AG08396 (cell line): ENCODE measurements at regions not wholly inside any gene's neighbourhood (a gene's known extent, or its start where the extent isn't known, plus 50 kb on each side); places are given as distances from the start of the nearest gene placed in this dataset.

ENCODE experiments used
- DNase-seq: peaks from one replicate; pipeline ENCODE4 v3.0.0; 2012; ENCODE audit warnings: low spot score, mixed read lengths

DNA sequence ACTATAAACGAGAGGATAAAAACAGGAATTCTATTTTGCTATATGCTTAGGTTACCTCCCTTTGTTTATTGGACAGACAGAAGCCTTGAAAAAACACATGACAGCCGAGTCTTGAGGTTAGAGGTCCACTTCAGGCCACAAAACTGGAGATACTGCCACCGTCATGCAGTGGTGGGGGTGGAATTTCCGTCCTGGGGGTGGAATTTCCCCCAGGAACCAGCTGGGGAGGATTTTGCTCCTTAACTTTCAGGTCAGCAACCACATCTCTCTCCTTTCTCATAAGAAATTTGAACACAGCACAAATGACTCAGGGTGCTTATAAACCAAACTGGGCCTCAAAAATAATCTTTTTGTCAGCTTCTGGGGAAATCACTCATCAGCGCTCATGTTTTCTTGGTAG is 545.8 kb upstream of the ADAMTS9 start:
- no peak for DNase-seq

DNA sequence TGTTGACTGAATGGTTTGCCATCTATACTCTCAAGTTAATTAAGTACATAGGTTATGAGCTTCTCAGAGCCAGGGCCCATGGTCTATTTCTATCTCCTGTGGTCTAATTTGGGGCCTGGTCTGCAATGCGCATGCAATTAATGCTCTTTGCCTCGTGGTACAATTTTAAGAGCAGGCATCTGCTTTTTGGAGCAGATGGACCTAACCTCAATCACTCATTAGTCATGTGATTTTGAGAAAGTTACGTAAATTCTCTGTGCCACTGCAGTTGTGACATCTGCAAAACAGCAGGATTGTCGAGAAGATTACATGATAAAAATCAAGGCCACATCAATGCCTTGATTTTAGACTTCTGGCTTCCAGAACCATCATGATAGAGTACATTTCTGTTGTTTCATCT is 543.7 kb upstream of the ADAMTS9 start:
- no peak for DNase-seq

DNA sequence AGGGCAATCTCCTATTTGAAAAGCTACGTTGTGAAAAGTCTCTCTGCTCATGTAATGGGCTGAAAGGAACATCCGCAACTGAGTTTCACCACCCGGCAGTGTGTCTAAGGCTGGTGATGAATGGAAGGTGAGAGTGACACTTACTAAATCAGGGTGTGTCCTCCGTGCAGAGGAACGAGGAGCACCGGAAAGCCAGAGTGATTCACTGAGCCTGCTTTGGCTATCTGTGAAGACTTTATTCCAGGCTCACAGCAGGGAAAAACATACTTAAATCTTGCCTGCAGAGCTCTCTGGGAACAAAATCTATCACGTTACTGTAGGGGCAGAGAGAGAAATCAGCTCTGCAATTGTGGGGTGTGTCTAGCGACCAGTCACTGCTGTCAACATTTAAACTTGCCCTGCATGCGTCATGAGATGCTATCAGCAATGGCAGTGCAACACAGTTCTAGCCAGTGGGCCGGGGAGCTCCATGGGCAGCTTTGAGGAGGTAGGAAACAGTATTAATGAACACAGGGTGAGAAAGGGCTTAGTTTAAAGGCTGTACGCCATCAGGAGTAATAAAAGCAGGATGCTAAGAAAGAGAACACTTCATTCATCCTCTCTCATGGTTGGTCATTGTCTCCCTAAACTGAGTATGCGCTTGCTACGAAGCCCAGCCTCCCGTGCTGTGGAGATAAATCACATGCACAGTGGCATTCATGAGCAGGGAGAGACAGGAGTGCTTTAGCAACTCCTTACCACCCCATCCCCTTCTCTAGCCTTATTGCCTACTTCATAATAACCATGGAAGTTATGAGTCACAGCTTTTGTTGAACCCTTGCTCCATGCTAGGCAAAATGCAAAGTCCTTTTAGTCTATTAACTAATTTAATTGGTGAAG is 542.7 kb upstream of the ADAMTS9 start:
- no peak for DNase-seq

DNA sequence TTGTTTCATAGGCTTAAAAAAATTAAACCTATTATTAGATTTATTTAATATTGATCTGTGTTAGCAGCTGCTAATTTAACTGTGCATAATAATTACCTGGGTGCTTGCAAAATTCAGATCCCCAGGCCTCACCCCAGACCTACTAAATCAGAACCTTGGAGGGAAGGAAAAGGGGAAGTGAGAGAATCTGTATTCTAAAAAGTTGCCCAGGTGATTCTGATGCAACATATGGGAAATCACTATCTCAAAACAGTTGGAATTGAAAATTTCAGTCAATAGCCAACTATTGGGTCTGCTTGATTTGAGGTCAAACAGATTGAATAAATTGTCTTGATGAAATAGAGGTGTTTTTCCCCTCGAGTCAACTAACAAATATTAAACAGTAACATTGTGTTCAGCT is 538.5 kb upstream of the ADAMTS9 start:
- DNase-seq: no peak

DNA sequence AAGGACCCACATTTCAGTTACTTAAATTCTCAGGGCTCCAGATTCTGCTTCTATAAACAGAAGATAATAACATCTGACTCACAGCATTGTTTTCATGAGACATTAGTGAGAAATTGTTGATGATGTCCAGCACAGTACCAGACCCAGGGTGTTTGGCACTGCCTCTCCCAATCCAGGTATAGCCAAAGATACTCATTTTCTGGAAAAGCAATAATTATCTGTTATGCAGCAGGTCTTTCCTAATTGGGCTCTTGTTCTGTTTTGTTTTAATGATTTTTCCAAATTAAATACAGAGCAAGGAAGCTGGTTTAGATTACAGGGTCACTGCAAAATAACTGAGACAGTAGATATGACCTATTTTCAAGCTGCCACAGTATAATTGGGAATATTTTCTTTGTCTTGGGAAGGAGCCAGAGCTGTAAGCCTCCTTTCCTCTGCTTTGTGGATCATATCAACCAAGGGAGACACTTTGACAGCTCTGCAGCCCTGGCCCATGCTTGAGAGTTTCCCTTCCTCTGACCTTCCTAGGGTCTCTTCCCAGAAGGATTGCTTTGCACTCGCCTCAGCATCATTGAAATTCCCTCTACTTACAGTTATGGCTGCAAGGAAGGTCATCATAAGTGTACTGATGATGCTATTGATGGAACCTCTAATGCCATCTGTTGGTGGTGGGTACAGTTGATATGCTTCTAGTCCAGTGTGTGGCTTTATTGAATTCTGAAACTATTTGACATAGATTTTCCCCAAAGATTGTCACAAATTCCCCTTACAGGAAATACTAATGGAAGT is 522.4 kb upstream of the ADAMTS9 start:
- DNase-seq: no peak

DNA sequence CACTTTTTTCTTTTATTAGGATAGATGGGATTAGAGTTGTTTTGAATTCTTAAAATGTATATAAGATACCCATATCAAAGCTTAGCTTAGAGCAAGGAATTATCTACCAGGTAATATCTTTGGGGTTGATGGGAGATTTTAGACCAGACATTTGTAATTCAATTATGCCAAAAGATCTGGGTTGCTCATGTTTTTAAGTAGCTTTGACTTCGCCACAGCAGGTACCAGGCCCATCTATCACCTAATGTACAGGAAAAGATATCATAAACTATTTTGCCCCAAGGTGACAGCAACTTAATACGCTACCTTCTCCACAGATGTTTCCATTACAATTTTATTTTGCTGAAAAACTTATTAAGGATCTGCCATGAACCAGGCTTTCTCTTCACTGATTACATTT is 514.6 kb upstream of the ADAMTS9 start:
- no peak for DNase-seq

DNA sequence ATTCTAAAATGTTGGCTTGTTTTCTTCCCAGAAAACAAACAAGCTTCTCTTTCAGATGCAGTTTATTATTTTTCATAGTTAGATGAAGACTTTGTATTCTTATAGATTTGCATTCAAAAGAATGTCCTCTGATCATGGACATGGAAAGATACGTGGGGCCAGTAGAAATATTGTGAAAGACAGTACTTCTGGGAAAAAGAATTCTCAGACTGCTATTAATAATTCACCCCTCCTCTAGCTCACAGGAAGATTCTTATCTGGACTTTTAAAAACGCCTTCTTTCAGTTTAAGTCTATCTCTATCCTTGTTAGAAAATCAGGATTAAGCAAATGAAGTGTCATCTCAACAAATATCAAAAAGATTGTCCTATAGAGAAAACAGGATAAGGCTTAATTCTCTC is 514.1 kb upstream of the ADAMTS9 start:
- DNase-seq: no peak

DNA sequence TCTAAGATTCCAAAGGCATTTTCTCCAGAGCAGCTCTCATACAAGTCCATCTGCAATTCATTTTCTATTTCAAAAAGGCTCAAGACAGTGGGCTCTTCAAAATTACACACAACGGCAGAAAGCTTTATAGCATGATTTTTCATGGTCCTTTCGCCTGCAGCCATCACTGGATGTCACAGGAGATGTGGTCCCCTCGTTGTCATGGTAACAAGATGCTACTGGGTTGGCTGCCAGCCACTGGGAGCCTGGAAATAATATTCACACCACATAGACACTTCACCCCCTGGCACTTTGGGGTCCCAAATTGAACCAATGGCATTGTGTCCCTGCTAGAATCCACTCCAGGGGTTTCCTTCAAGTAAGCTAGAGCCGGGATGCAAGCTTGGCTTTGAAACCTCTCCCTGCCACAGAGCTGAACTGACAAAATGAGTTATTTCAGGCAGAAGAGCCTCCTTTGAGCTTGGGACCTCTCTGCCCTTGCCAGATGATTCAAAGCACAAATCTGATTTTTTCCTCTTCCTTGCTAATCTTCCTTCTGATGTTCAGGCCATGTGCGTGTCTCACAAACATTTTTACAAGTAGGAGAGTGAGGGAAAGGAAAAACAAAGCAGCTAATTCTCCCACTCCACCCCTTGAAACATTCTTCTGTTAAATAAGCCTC is 512.6 kb upstream of the ADAMTS9 start:
- DNase-seq: no peak

DNA sequence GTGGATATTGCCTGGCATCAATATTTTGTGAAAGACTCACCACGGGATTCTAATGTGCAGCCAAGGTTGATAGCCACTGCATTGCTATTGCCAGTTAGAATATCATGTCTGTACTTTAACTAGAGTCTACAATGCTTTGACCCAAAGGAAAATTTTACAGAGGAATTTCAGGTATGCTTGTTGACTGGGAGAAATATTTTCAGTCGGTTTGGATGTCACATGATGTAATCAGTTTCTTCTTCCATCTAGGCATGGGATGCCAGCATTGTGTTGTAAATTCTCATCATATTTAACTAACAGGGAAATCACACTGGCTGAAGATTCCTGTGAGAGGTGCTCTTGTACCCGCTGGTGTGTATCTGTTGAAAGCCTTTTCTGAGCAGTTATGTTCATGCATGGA is 508.9 kb upstream of the ADAMTS9 start:
- DNase-seq: no peak

DNA sequence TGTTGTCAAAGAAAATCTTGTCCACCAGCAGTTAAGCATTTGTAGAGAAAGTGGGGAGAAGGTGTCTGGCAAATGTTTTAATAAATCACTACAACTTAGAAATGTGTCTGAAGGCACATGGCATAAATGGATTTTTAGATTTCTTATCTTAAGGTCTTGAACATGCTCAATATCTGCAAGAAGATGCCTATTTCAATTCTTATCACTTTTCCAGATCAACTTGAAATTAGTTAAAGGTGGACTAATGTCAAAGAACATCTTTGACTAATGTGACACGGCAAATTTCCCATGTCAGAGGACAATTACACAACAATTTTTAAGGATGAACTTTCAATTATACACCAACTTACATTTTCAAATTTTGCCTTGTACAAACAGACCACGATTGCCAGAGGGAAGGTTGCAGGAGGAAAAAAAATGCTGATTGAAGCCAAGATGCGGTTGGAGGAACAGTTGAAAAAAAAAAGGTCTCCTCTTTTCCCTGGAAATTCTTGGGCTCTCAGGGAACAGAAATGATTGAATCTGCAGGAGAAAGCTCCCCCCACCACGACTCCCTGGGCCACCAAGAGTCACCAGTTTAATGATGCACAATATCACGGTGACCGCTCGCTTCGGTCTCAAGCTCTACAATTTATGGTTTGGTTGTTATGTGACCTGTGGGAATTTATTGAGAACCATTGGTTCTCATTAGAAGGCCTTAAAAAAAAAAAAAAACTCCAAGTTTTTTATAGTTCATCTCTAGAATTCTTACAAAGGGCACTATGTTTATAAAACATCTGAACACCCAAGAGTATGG is 507.6 kb upstream of the ADAMTS9 start:
- DNase-seq: no peak

DNA sequence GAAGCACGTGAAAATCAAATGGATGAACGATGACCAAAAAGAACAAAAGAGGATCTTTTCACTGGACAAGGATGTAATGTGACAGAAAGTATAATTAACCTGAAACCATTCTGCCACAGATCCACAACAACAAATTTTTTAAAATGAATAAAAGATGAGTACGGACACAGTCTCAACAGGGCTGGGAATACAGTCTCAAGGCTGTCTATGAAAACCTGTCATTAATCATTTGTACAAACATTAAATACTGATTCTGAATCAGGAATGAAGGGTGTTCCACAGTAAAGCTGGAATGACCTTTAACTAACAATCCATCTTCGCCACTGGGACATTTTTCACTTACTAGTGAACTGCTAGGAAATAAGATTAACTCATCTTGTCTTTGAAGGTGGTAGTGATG is 506.9 kb upstream of the ADAMTS9 start:
- no peak for DNase-seq

DNA sequence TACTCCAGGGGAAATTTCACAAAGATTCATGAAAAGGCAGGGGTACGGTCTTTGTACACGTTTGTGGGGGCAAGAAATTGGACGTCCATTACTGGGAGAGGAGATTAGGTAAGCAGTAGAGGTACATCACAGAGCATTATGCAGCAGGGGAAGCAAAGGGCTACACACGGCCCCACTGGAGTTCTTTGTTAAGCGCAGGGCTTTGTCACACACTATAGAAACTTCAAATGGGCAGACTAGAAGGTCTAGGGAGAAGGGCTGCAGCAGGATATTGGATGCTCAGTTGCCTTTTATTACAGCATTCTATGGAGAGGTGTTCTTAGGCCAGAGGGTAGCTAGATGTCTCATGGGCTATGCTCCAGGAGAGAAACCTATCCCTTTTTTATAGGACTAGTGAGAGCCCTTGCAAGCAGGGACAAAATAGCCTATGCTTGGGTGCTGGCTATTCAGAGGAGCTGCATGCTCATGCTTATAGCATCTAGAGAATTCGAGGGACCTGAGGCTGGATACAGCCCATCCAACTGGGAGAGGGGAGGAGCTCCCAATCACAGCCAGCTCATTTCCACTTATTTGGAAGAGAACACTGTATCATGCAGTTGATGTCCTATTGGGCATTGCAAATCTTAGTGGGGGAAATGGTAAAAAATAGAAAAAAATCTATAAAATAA is 506.4 kb upstream of the ADAMTS9 start:
- DNase-seq: no peak

DNA sequence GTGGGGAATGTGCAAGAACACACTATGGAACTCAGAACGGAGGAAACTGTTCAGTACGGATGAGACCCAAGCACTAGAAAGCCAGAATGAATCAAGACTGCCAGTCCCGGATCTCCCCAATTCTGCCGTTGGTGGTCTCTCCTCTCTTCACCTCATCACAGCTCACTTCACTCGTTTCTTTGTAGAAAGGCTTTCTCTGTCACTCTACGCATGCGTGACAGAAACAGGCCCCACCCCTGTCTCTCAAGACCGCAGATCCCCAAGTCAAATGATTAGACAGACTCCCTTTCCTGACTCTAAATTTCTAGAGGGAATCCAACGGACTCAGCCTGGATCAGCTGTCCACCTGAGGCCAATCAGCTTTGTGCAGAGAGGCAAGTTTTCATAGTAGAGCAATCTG is 505.7 kb upstream of the ADAMTS9 start:
- DNase-seq: no peak

DNA sequence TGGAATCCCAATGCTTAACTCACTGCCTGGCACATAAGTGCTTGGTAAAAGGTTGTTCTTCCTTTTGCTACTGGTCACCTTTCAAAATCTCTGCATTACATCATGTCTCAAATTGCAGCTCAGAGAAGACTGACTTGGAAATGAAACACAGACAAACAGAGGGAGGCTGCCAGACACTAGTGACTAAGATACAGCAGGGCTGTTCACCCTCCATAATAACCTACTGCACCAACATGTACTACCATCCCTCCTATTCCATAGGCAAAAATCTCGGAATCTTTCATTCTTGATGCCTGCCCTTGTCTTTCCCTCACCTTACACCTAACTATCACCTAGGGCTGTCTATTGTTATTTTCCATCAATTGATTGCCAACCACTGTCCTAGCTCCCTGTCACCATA is 502.3 kb upstream of the ADAMTS9 start:
- no peak for DNase-seq

DNA sequence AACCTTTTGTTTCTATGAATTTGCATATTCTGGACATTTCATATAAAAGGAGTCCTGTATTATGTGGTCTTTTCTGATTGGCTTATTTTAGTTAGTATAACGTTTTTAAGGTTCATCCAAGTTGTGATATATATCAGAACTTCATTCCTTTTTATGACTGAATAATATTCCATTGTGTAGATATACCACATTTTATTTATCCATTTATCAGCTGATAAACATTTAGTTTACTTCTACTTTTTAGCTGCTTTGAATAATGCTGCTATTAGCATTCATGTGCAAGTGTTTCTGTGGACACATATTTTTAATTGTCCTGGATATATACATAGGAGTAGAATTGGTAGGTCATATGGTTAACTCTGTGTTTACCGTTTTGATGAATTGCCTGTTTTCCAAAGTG is 498.5 kb upstream of the ADAMTS9 start:
- DNase-seq: no peak

DNA sequence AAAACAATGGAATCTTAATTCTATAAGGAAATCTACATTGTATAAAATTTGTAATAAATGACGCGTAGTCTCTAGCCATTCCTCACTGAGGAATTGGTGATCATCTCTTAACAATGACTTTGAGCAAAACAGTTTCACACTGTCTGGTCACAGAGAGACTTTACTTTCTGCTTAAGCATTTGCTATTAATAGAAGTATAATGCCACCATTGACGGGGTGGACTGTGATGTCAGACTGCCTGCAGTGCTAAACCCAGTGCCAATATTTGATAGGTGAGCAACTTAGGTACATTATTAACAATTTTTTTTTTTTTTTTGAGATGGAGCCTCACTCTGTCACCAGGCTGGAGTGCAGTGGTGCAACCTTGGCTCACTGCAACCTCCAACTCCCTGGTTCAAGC is 494.9 kb upstream of the ADAMTS9 start:
- no peak for DNase-seq

DNA sequence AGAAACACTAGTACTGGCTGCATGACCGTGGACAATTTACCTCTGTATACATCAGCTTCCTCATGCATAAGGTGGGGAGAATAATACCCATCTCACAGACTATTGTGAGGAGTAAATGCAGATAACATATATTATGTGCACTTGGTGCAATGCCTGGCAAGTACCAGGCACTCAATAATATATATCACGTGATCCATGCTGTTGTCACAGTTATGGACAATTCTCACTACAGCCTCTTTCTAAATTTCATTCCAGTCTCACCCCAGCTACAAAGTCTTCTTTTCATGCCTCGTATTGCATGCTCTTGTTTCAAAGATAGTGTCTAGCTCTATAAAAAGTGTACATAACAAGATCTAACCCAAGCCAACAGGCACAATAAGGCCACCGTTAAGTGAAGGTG is 494.3 kb upstream of the ADAMTS9 start:
- DNase-seq: no peak

DNA sequence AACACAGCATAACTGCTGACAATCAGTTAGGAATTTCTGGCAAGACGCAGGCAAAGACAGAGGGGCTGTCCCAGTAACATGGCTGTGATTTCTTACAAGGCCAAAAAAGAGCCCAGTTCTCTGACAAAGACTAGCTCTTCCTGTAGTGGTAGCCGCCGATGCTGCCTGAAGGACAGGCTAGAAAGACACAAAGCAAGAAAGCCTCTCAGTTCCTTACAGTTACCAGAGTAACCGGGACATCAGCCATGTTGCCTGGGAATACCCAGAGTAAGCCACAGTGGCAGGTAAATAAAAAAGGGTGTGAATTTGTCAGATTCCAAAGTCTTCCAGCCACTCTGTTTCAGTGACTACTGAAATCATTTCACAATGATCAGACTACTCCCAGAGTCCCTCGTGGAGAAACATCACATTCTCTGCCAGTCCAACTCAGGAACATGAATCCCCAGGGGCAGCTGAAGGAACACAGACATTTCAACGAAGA is 493.6 kb upstream of the ADAMTS9 start:
- DNase-seq: no peak

DNA sequence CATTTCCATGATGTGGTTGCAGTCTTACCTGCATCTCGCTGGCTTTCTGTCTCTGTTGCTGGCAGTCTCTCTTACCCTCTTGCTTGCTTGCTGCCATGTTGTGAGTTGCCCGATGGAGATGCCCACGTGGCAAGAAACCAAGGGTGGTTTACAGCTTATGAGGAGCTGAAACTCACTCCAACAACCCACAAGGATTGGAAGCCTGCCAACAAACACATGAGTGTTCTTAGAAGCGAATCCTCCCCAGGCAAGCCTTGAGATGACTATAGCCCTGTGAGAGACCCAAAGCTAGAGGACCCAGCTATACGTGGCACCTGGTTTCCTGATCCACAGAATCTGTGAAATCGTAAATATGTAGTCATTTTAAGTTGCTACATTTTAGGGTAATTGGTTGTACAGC is 490.9 kb upstream of the ADAMTS9 start:
- DNase-seq: no peak

DNA sequence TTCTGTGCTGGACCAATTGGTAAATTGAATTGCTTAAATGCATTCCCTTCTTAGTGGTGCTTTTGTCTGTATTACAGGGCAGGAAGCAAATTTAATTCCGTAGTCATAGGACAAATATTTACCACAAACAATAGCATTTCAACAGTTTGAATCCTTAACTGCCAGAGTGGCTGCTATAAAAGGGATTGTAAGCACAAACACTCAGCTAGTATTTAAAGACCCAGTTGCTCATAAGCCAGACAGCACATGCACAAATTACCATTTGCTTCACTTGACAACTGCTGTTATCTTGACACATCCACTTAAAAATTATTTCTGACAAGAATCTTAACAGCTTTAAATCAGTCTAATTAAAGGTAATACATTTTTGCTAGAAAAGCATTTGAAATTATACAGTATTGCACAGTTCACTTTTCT is 490.2 kb upstream of the ADAMTS9 start:
- DNase-seq: peak; percentile 9

DNA sequence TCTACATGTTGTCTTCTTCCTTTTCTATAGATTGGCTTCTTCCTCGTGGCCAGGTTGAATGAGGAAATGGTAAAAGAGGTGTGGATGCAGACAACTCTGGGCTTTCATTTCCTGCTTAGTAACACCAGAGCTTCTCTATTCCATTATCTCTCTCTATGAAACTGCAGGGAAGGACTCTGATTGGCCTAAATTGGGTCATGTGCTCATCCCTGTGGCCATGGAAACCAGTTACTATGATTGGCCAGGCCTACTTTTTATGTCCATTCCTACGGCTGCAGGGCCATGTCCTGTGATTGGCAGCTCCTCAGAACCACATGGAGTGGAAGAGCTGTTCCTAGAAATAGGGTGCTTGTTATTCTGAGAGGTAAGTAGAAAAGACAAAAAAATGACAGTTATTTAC is 486.9 kb upstream of the ADAMTS9 start:
- DNase-seq: no peak
